ENCODE measurements at regions not wholly inside any gene's neighbourhood (a gene's known extent, or its start where the extent isn't known, plus 50 kb on each side); places are given as distances from the start of the nearest gene placed in this dataset.

GRCh38 chr3:76129441-76129840 lies 344.1 kb upstream of the ZNF717 start:
- TF ChIP-seq CTCF (IDR thresholded peaks at IDR 0.05; ENCODE audit: low read length, missing control alignments): no peak
- H3K4me3 ChIP-seq (replicated peaks; ENCODE audit: low read depth, low read length): no peak overlapping the region
- DNase-seq (ENCODE audit: low read depth): no peak

- no peak overlapping the region for H3K4me3 ChIP-seq (replicated peaks; ENCODE audit: low read depth, low read length)
- DNase-seq (ENCODE audit: low read depth): peak; percentile 3
- TF ChIP-seq CTCF (IDR thresholded peaks at IDR 0.05; ENCODE audit: low read length, missing control alignments): no peak
These were observed 346.2 kb upstream of the ZNF717 start for GRCh38 chr3:76131396-76132153.

GRCh38 chr3:76132154-76132470 lies 346.8 kb upstream of the ZNF717 start:
- no peak for DNase-seq (ENCODE audit: low read depth)

GRCh38 chr3:76134166-76134565 lies 348.8 kb upstream of the ZNF717 start:
- no peak for TF ChIP-seq CTCF (IDR thresholded peaks at IDR 0.05; ENCODE audit: low read length, missing control alignments)
- H3K4me3 ChIP-seq (replicated peaks; ENCODE audit: low read depth, low read length): no peak overlapping the region
- no peak for DNase-seq (ENCODE audit: low read depth)

More at GRCh38 chr3:76132154-76132470, 346.8 kb upstream of the ZNF717 start:
- H3K4me3 ChIP-seq (replicated peaks; ENCODE audit: low read depth, low read length): no peak overlapping the region
- TF ChIP-seq CTCF (IDR thresholded peaks at IDR 0.05; ENCODE audit: low read length, missing control alignments): no peak

GRCh38 chr3:76138921-76139320 lies 353.6 kb upstream of the ZNF717 start:
- H3K4me3 ChIP-seq (replicated peaks; ENCODE audit: low read depth, low read length): no peak overlapping the region
- peak; percentile 6 for DNase-seq (ENCODE audit: low read depth)
- no peak for TF ChIP-seq CTCF (IDR thresholded peaks at IDR 0.05; ENCODE audit: low read length, missing control alignments)

GRCh38 chr3:76147846-76148245 lies 362.5 kb upstream of the ZNF717 start:
- TF ChIP-seq CTCF (IDR thresholded peaks at IDR 0.05; ENCODE audit: low read length, missing control alignments): no peak
- DNase-seq (ENCODE audit: low read depth): no peak
- no peak overlapping the region for H3K4me3 ChIP-seq (replicated peaks; ENCODE audit: low read depth, low read length)

- DNase-seq (ENCODE audit: low read depth): no peak
- no peak overlapping the region for H3K4me3 ChIP-seq (replicated peaks; ENCODE audit: low read depth, low read length)
- no peak for TF ChIP-seq CTCF (IDR thresholded peaks at IDR 0.05; ENCODE audit: low read length, missing control alignments)
These were observed 366.7 kb upstream of the ZNF717 start for GRCh38 chr3:76152028-76152427.
